HFFc6 (cell line): ENCODE measurements at regions not wholly inside any gene's neighbourhood (a gene's known extent, or its start where the extent isn't known, plus 50 kb on each side); places are given as distances from the start of the nearest gene placed in this dataset.
"Not testable (repeated sequence)": the region's sequence is repeated elsewhere in the genome, so short reads cannot be mapped to it uniquely, and the experiment has no call there.

ENCODE experiments used
- DNase-seq: peaks from one replicate; pipeline ENCODE4 v3.0.0-alpha.2; 2018
- H3K27ac Mint-ChIP-seq: 2 replicates; pipeline ENCODE4 v1.8.0; 2020; ENCODE audit warnings: mild to moderate bottlenecking, mixed read lengths
- H3K27me3 Mint-ChIP-seq: 2 replicates; pipeline ENCODE4 v1.8.0; 2021; ENCODE audit warnings: mild to moderate bottlenecking, moderate library complexity, mixed read lengths; ENCODE audit not compliant: insufficient read depth
- H3K36me3 Mint-ChIP-seq: 2 replicates; pipeline ENCODE4 v1.8.0; 2021; ENCODE audit warnings: low read depth, mixed read lengths
- H3K4me1 Mint-ChIP-seq: 2 replicates; pipeline ENCODE4 v1.8.0; 2020; ENCODE audit warnings: low read depth, mixed read lengths
- H3K4me3 Mint-ChIP-seq: 2 replicates; pipeline ENCODE4 v1.8.0; 2020; ENCODE audit warnings: mild to moderate bottlenecking, moderate library complexity, mixed read lengths
- H3K9me3 Mint-ChIP-seq: 2 replicates; pipeline ENCODE4 v1.8.0; 2020; ENCODE audit warnings: mild to moderate bottlenecking, mixed read lengths
- CTCF ChIP-seq: fragments of 200-600 bp; sonication (generic); IDR thresholded peaks from 2 replicates; pipeline ENCODE4 v1.5.0; 2021; ENCODE audit warnings: antibody characterized with exemption, mild to moderate bottlenecking

GRCh38 chr9:84067821-84068220 lies 87.2 kb downstream of the RMI1 start:
- no peak for TF ChIP-seq CTCF
- DNase-seq = no peak
- H3K27me3 Mint-ChIP-seq = peaks cover 4% of the 10 kb centered on the region; the same call in 1 of the 2 replicates
- H3K4me3 Mint-ChIP-seq = no peak overlapping the region
- H3K9me3 Mint-ChIP-seq = no peaks in the 10 kb centered on the region
- H3K27ac Mint-ChIP-seq = no peak overlapping the region
- no peaks in the 10 kb centered on the region for H3K4me1 Mint-ChIP-seq
- no peaks in the 10 kb centered on the region for H3K36me3 Mint-ChIP-seq

GRCh38 chr9:84068872-84069271 lies 88.3 kb downstream of the RMI1 start:
- H3K36me3 Mint-ChIP-seq = no peaks in the 10 kb centered on the region
- TF ChIP-seq CTCF = no peak
- H3K27ac Mint-ChIP-seq = no peak overlapping the region
- peaks cover 4% of the 10 kb centered on the region; the same call in 1 of the 2 replicates for H3K27me3 Mint-ChIP-seq
- H3K4me3 Mint-ChIP-seq = no peak overlapping the region
- no peaks in the 10 kb centered on the region for H3K4me1 Mint-ChIP-seq
- H3K9me3 Mint-ChIP-seq = no peaks in the 10 kb centered on the region
- no peak for DNase-seq

- no peaks in the 10 kb centered on the region for H3K9me3 Mint-ChIP-seq
- H3K4me1 Mint-ChIP-seq = no peaks in the 10 kb centered on the region
- H3K27me3 Mint-ChIP-seq = peaks cover 4% of the 10 kb centered on the region; the same call in 1 of the 2 replicates
- no peaks in the 10 kb centered on the region for H3K36me3 Mint-ChIP-seq
- DNase-seq = no peak
- no peak for TF ChIP-seq CTCF
- no peak overlapping the region for H3K27ac Mint-ChIP-seq
- no peak overlapping the region for H3K4me3 Mint-ChIP-seq
Observed at GRCh38 chr9:84070590-84070989, 90.0 kb downstream of the RMI1 start.

GRCh38 chr9:84072621-84073180 lies 92.1 kb downstream of the RMI1 start:
- Mint-ChIP-seq H3K27me3 (peaks cover 1% of the 10 kb centered on the region), H3K36me3 (no peaks in the 10 kb centered on the region)

GRCh38 chr9:84075004-84075403 lies 94.4 kb downstream of the RMI1 start:
- H3K4me1 Mint-ChIP-seq = no peaks in the 10 kb centered on the region
- TF ChIP-seq CTCF = no peak
- no peak overlapping the region for H3K4me3 Mint-ChIP-seq
- no peak for DNase-seq
- H3K27me3 Mint-ChIP-seq = peaks cover 5% of the 10 kb centered on the region
- H3K27ac Mint-ChIP-seq = no peak overlapping the region
- H3K36me3 Mint-ChIP-seq = no peaks in the 10 kb centered on the region
- H3K9me3 Mint-ChIP-seq = no peaks in the 10 kb centered on the region

More at GRCh38 chr9:84072621-84073180, 92.1 kb downstream of the RMI1 start:
- no peak for DNase-seq
- Mint-ChIP-seq H3K27ac (no peak overlapping the region), H3K4me3 (no peak overlapping the region), H3K4me1 (no peaks in the 10 kb centered on the region), H3K9me3 (no peaks in the 10 kb centered on the region)
- TF ChIP-seq CTCF = no peak

GRCh38 chr9:84076384-84076783 lies 95.8 kb downstream of the RMI1 start:
- no peak for DNase-seq
- Mint-ChIP-seq H3K4me3 (no peak overlapping the region), H3K36me3 (no peaks in the 10 kb centered on the region), H3K9me3 (no peaks in the 10 kb centered on the region), H3K4me1 (no peaks in the 10 kb centered on the region), H3K27me3 (peaks cover 5% of the 10 kb centered on the region), H3K27ac (no peak overlapping the region)
- TF ChIP-seq CTCF = no peak

- not testable (repeated sequence) for DNase-seq, H3K27me3 Mint-ChIP-seq, H3K36me3 Mint-ChIP-seq, H3K27ac Mint-ChIP-seq, H3K4me1 Mint-ChIP-seq, H3K9me3 Mint-ChIP-seq, H3K4me3 Mint-ChIP-seq
Observed at GRCh38 chr9:84077816-84078215, 97.2 kb downstream of the RMI1 start.
